SK-N-SH treated with all-trans-retinoic acid at 6 μM for 48 hours (cell line): ENCODE measurements at regions not wholly inside any gene's neighbourhood (a gene's known extent, or its start where the extent isn't known, plus 50 kb on each side); places are given as distances from the start of the nearest gene placed in this dataset.

Experiments
- ATAC-seq: fragments of 200-7000 bp; cut with Tn5 transposase; 3 replicates; pipeline ENCODE4 v1.9.1; 2020; ENCODE audit warnings: mild to moderate bottlenecking, moderate library complexity
- ARNTL ChIP-seq: fragments of 450-650 bp; formaldehyde crosslinking; IDR thresholded peaks from 2 replicates; pipeline ENCODE4 v1.5.0; 2020; ENCODE audit warnings: low read depth, mild to moderate bottlenecking, moderate library complexity, borderline replicate concordance
- BACH2 ChIP-seq: fragments of 250-450 bp; sonication (Bioruptor Pico); IDR thresholded peaks from 2 replicates; pipeline ENCODE4 v1.9.0; 2021; ENCODE audit warnings: mild to moderate bottlenecking, borderline replicate concordance
- CSDC2 ChIP-seq: fragments of 250-450 bp; sonication (Bioruptor Pico); IDR thresholded peaks from 2 replicates; pipeline ENCODE4 v1.5.0; 2020; ENCODE audit warnings: mild to moderate bottlenecking, moderate library complexity
- ESRRG ChIP-seq: fragments of 250-450 bp; sonication (Bioruptor Pico); IDR thresholded peaks from 2 replicates; pipeline ENCODE4 v1.6.1; 2021; ENCODE audit warnings: mild to moderate bottlenecking
- GLIS3 ChIP-seq: fragments of 250-450 bp; sonication (Bioruptor Pico); IDR thresholded peaks from 2 replicates; pipeline ENCODE4 v1.5.0; 2020; ENCODE audit warnings: mild to moderate bottlenecking, moderate library complexity
- OSR1 ChIP-seq: fragments of 250-450 bp; sonication (Bioruptor Pico); IDR thresholded peaks from 2 replicates; pipeline ENCODE4 v1.8.0; 2022; ENCODE audit warnings: moderate library complexity, mild to moderate bottlenecking, inconsistent platforms
- PPARA ChIP-seq: fragments of 250-450 bp; sonication (Bioruptor Pico); IDR thresholded peaks from 2 replicates; pipeline ENCODE4 v1.5.0; 2020; ENCODE audit warnings: mild to moderate bottlenecking, borderline replicate concordance
- RARB ChIP-seq: fragments of 250-450 bp; sonication (Bioruptor Pico); IDR thresholded peaks from 2 replicates; pipeline ENCODE4 v1.8.0; 2021; ENCODE audit warnings: mild to moderate bottlenecking, moderate library complexity
- SNAI2 ChIP-seq: fragments of 250-450 bp; sonication (Bioruptor Pico); IDR thresholded peaks from 2 replicates; pipeline ENCODE4 v1.5.0; 2020; ENCODE audit warnings: mild to moderate bottlenecking, moderate library complexity
- TCF4 ChIP-seq: fragments of 250-450 bp; sonication (Bioruptor Pico); IDR thresholded peaks from 2 replicates; pipeline ENCODE4 v1.8.0; 2021; ENCODE audit warnings: mild to moderate bottlenecking, moderate library complexity, borderline replicate concordance
- TOX ChIP-seq: fragments of 250-450 bp; sonication (Bioruptor Pico); IDR thresholded peaks from 2 replicates; pipeline ENCODE4 v1.8.0; 2021; ENCODE audit warnings: mild to moderate bottlenecking, moderate library complexity, borderline replicate concordance
- ZC3H10 ChIP-seq: fragments of 250-450 bp; sonication (Bioruptor Pico); IDR thresholded peaks from 2 replicates; pipeline ENCODE4 v1.5.1; 2021; ENCODE audit warnings: mild to moderate bottlenecking, moderate library complexity
- ZFP3 ChIP-seq: fragments of 250-450 bp; sonication (Bioruptor Pico); IDR thresholded peaks from 2 replicates; pipeline ENCODE4 v1.5.0; 2020; ENCODE audit warnings: mild to moderate bottlenecking, moderate library complexity
- ZFP30 ChIP-seq: fragments of 450-650 bp; formaldehyde crosslinking; IDR thresholded peaks from 2 replicates; pipeline ENCODE4 v1.5.0; 2022; ENCODE audit warnings: mild to moderate bottlenecking, moderate library complexity
- ZNF565 ChIP-seq: fragments of 450-650 bp; formaldehyde crosslinking; conservative IDR thresholded peaks from 2 replicates; pipeline ENCODE4 v1.5.0; 2020; ENCODE audit warnings: low read depth, mild to moderate bottlenecking, moderate library complexity
- ZNF70 ChIP-seq: fragments of 450-650 bp; formaldehyde crosslinking; IDR thresholded peaks from 2 replicates; pipeline ENCODE4 v1.5.0; 2020; ENCODE audit warnings: mild to moderate bottlenecking, moderate library complexity
- ZNF8 ChIP-seq: fragments of 450-650 bp; formaldehyde crosslinking; IDR thresholded peaks from 2 replicates; pipeline ENCODE4 v1.5.0; 2020; ENCODE audit warnings: mild to moderate bottlenecking, moderate library complexity
- TF ChIP-seq, protein P1 (sequence below): fragments of 250-450 bp; sonication (Bioruptor Pico); IDR thresholded peaks from 2 replicates; pipeline ENCODE4 v1.5.1; 2020; ENCODE audit warnings: low read depth, mild to moderate bottlenecking, moderate library complexity
- TF ChIP-seq, protein P2 (sequence below): fragments of 250-450 bp; sonication (Bioruptor Pico); IDR thresholded peaks from 2 replicates; pipeline ENCODE4 v1.5.0; 2020; ENCODE audit warnings: mild to moderate bottlenecking, moderate library complexity
- TF ChIP-seq, protein P3 (sequence below): fragments of 250-450 bp; sonication (Bioruptor Pico); IDR thresholded peaks from 2 replicates; pipeline ENCODE4 v1.8.0; 2021; ENCODE audit warnings: low read depth, mild to moderate bottlenecking, moderate library complexity, borderline replicate concordance
- TF ChIP-seq, protein P4 (sequence below): fragments of 250-450 bp; sonication (Bioruptor Pico); IDR thresholded peaks from 2 replicates; pipeline ENCODE4 v1.8.0; 2020; ENCODE audit warnings: mild to moderate bottlenecking, moderate library complexity, borderline replicate concordance

DNA sequence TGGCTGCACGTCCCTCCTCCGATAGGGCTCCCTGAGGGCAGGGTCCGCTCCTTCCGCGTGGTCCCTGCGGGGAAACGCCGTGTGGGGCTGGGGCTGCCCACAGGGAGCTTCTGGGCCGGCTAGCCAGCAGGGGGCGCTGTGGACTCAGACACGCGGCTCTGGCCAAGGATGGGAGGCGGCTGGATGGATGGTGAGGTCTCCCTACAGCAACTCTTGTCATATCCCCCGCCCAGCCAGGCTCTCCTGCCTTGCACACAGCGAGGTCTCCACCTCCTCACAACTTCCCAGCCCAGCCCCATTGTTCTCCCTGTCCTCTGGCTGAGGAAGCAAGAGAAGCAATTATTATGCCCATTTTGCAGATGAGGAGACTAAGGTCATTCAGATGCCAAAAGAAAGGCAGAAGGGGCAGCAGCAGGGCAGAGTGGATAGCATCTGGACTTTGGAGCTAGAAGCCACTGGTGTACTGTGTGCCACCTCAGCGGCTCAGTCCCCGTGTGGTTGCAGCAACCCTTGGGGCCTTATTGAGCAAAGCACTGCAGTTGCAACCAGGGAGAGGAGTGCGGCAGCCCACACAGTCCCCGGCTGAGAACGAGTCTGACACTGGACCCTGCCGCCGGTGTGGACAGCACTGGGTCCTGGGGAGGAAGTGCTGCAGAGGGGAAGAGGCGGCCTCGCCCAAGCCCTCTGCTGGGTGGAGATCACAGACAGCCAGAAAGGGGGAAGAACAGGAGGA, 99.0 kb downstream of the ZFP36L2 start:
- TF ChIP-seq ZNF565 (CRISPR knock-in tag) (no peak), ZFP30 (CRISPR knock-in tag) (no peak), ZC3H10 (CRISPR knock-in tag) (no peak), ZNF70 (no peak), ESRRG (CRISPR knock-in tag) (no peak), GLIS3 (CRISPR knock-in tag) (no peak), SNAI2 (CRISPR knock-in tag) (no peak), ZFP3 (no peak), ARNTL (no peak), TCF4 (CRISPR knock-in tag) (no peak), CSDC2 (CRISPR knock-in tag) (no peak), ZNF8 (CRISPR knock-in tag) (no peak), OSR1 (CRISPR knock-in tag) (no peak)
- TF ChIP-seq, protein P1, sequence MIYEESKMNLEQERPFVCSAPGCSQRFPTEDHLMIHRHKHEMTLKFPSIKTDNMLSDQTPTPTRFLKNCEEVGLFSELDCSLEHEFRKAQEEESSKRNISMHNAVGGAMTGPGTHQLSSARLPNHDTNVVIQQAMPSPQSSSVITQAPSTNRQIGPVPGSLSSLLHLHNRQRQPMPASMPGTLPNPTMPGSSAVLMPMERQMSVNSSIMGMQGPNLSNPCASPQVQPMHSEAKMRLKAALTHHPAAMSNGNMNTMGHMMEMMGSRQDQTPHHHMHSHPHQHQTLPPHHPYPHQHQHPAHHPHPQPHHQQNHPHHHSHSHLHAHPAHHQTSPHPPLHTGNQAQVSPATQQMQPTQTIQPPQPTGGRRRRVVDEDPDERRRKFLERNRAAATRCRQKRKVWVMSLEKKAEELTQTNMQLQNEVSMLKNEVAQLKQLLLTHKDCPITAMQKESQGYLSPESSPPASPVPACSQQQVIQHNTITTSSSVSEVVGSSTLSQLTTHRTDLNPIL (CRISPR knock-in tag): no peak
- TF ChIP-seq, protein P2, sequence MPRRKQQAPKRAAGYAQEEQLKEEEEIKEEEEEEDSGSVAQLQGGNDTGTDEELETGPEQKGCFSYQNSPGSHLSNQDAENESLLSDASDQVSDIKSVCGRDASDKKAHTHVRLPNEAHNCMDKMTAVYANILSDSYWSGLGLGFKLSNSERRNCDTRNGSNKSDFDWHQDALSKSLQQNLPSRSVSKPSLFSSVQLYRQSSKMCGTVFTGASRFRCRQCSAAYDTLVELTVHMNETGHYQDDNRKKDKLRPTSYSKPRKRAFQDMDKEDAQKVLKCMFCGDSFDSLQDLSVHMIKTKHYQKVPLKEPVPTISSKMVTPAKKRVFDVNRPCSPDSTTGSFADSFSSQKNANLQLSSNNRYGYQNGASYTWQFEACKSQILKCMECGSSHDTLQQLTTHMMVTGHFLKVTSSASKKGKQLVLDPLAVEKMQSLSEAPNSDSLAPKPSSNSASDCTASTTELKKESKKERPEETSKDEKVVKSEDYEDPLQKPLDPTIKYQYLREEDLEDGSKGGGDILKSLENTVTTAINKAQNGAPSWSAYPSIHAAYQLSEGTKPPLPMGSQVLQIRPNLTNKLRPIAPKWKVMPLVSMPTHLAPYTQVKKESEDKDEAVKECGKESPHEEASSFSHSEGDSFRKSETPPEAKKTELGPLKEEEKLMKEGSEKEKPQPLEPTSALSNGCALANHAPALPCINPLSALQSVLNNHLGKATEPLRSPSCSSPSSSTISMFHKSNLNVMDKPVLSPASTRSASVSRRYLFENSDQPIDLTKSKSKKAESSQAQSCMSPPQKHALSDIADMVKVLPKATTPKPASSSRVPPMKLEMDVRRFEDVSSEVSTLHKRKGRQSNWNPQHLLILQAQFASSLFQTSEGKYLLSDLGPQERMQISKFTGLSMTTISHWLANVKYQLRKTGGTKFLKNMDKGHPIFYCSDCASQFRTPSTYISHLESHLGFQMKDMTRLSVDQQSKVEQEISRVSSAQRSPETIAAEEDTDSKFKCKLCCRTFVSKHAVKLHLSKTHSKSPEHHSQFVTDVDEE (CRISPR knock-in tag): no peak
- ATAC-seq: no peak

DNA sequence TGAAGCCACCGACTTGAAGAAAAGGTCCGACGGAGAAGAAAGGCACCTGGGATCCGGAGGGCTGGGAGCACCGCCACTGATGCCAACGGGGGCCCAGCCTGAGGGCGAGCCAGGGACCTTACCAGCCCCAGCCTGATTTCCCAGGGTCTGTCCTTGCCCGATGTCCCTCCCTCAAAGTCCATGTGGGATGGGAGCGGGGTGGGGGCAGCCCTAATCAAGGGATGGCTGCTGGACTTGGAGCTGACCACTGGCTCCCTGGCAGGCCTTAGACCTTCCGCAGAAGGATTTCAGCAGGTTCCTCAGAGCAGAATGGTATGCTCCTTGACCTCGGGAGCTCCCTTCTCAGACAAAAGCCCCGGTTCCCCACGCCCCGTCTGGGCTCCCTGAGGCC, 99.6 kb downstream of the ZFP36L2 start:
- no peak for TF ChIP-seq RARB (CRISPR knock-in tag)
- no peak for TF ChIP-seq GLIS3 (CRISPR knock-in tag)
- no peak for TF ChIP-seq TOX
- no peak for TF ChIP-seq ZFP30 (CRISPR knock-in tag)
- no peak for TF ChIP-seq ZNF70
- no peak for TF ChIP-seq OSR1 (CRISPR knock-in tag)
- no peak for TF ChIP-seq BACH2 (CRISPR knock-in tag)
- no peak for ATAC-seq

DNA sequence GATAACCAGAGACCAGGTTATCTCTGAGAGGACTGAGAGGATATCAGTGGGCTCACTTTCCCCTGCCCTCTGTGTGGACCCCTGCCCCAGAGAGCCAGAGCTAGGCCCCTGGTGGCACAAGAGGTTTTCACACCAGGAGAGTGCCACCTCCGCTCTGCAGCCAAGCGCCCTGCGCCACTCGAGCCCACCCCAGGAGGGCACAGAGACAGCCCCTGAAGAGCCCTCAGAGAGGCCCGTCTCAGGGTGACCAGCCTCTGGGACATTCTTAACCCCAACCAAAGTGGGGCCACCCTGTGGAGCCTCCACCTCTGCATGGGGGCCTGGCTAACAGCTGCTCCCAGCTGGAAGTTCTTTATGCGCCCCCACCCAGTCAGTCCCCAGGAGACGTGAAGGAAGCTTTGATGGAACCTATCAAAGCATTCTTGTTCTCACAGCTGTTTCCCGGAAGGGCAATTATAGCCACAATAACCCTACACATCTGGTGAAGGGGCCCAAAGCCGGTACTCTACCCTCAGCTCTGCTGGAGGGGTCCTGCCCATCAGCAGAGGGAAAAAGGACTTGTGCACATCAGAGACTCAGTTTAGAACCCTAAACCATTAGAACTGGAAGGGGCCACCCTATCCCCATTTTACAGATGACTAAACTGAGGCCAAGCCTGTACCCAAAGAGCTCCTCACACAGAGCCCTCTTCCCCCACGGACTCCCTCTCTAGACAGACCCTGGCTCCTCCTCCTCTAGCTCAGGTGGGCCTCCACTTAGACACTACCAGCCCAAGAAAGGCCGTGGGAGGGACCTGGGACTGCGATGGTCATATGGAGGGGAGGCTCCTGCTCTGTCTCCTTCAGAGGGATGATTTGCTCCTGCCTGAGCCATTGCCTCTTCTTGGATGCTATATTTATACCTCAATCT, 101.1 kb downstream of the ZFP36L2 start:
- TF ChIP-seq TCF4 (CRISPR knock-in tag): no peak
- TF ChIP-seq ZNF70: no peak
- TF ChIP-seq, all 23 proteins: peak for 0
- no peak for ATAC-seq

DNA sequence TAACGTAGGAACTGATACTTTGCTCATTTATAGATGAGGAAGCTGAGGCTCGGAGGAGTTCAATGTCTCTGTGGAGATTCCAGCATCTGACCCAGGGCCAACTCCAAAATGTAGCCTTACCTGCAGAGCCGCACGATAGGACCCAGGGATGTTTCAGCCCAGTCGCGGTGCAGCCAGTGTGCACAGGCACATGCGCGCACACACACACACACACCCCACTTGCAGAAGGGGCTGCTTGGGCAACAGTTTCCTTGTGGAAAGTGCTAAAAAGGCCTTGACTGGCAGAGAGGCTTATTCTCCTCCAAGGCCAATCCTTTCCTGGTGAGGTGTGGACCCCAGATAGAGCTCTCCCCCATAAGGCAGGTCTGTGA, 101.7 kb downstream of the ZFP36L2 start:
- ATAC-seq: no peak
- TF ChIP-seq ZNF70 (no peak), PPARA (no peak), ZFP30 (CRISPR knock-in tag) (no peak), ZC3H10 (CRISPR knock-in tag) (no peak), CSDC2 (CRISPR knock-in tag) (no peak), BACH2 (CRISPR knock-in tag) (no peak)
- TF ChIP-seq, protein P1 (CRISPR knock-in tag): no peak
- TF ChIP-seq, all 23 proteins: peak for 0

DNA sequence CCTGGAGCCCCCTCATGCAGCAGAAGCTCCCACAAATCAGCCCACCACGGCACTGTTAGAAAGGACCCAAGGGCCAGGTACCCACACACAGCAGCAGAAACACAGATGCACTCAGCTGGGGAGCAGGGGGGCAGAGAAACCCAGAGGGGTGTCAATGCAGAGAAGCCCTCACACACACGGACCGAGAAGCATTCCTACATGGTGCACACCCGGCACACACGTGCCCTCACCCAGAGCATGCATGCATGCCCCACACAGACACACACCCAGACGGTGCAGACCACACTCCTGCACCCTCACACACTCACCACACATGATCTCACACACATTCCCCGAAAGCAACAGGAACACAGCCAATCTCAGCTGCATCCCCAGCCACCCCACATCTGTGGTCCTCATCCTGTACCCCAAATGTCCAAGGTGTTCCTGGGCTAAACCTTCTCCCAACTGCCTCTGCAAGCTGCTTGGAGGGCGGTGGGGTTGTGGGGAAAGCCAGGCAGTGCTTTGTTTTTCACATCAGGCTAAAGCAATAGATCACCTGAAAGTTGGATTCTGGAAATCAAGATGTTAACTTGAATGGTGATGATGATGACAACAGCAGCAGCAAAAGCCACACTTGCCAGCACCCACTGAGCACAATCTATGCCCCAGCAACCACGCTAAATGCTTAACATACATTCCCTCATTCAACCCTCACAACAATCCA, 102.3 kb downstream of the ZFP36L2 start:
- ATAC-seq: no peak
- no peak for TF ChIP-seq RARB (CRISPR knock-in tag)
- TF ChIP-seq, protein P3, sequence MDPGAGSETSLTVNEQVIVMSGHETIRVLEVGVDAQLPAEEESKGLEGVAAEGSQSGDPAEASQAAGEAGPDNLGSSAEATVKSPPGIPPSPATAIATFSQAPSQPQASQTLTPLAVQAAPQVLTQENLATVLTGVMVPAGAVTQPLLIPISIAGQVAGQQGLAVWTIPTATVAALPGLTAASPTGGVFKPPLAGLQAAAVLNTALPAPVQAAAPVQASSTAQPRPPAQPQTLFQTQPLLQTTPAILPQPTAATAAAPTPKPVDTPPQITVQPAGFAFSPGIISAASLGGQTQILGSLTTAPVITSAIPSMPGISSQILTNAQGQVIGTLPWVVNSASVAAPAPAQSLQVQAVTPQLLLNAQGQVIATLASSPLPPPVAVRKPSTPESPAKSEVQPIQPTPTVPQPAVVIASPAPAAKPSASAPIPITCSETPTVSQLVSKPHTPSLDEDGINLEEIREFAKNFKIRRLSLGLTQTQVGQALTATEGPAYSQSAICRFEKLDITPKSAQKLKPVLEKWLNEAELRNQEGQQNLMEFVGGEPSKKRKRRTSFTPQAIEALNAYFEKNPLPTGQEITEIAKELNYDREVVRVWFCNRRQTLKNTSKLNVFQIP (CRISPR knock-in tag): no peak
- no peak for TF ChIP-seq CSDC2 (CRISPR knock-in tag)
- TF ChIP-seq ARNTL: no peak
- TF ChIP-seq ZFP30 (CRISPR knock-in tag): no peak
- no peak for TF ChIP-seq OSR1 (CRISPR knock-in tag)
- TF ChIP-seq TCF4 (CRISPR knock-in tag): no peak
- TF ChIP-seq ZNF565 (CRISPR knock-in tag): no peak
- no peak for TF ChIP-seq SNAI2 (CRISPR knock-in tag)
- TF ChIP-seq, protein P4, sequence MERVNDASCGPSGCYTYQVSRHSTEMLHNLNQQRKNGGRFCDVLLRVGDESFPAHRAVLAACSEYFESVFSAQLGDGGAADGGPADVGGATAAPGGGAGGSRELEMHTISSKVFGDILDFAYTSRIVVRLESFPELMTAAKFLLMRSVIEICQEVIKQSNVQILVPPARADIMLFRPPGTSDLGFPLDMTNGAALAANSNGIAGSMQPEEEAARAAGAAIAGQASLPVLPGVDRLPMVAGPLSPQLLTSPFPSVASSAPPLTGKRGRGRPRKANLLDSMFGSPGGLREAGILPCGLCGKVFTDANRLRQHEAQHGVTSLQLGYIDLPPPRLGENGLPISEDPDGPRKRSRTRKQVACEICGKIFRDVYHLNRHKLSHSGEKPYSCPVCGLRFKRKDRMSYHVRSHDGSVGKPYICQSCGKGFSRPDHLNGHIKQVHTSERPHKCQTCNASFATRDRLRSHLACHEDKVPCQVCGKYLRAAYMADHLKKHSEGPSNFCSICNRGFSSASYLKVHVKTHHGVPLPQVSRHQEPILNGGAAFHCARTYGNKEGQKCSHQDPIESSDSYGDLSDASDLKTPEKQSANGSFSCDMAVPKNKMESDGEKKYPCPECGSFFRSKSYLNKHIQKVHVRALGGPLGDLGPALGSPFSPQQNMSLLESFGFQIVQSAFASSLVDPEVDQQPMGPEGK: no peak
- no peak for TF ChIP-seq PPARA
- TF ChIP-seq ZNF8 (CRISPR knock-in tag): no peak
- TF ChIP-seq ZFP3: no peak
